ENCODE measurements at regions not wholly inside any gene's neighbourhood (a gene's known extent, or its start where the extent isn't known, plus 50 kb on each side); places are given as distances from the start of the nearest gene placed in this dataset.

DNA sequence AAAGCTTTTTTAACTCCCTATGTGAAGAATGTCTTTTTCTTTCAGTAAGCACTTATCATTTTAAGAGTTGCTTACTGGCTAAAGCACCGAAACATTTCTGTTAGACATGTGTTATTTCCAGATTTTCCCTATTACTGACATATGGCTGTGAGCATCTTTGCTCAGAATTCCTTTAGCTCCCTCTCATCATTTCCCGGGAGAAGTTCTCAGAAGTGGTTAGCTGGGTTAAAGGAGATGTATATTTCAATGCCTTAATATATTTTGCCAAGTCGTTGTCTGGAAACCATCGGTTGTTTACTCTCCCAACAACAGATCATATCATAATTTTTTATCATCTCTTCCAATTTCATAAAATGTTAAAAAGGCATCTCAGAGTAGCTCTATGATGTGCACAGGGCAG lies 396.5 kb downstream of the OCA2 start:
- no peaks in the 10 kb centered on the region for H3K36me3 ChIP-seq (ENCODE audit: insufficient read depth, low read depth, low read length)
- no peaks in the 10 kb centered on the region for H3K27me3 ChIP-seq (ENCODE audit: insufficient read depth, low read length)
- no peaks in the 10 kb centered on the region for H3K9me3 ChIP-seq (ENCODE audit: insufficient read depth, low read depth, low read length)
- H3K4me1 ChIP-seq (ENCODE audit: insufficient read depth, low read length) = no peaks in the 10 kb centered on the region; the same call in 1 of the 2 replicates
- H3K27ac ChIP-seq (ENCODE audit: low read length) = no peak overlapping the region
- H3K4me3 ChIP-seq (ENCODE audit: low read length) = no peak overlapping the region
- H3K9ac ChIP-seq (ENCODE audit: low read depth, low read length) = no peak overlapping the region

DNA sequence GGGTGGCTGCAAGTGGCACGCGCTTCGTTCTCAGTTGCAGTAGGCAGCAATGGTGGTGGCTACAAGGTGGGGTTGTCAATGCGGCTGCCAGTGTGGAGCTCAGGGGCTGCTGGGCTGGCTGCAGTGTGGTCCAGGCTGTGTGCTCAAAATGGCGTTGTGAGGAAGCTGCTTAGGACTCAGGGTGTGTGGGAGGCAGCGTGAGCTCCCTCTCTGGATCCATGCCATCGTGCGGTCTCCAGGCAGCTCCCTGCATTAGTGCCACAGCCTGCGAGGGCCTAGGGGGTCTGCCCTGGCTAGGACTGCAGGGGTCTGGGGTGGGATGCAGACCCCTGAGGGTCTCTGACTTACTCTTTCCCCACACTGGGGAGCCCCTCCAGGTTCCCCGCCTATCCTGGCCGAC lies 397.2 kb downstream of the OCA2 start:
- no peaks in the 10 kb centered on the region for H3K36me3 ChIP-seq (ENCODE audit: insufficient read depth, low read depth, low read length)
- no peaks in the 10 kb centered on the region for H3K9me3 ChIP-seq (ENCODE audit: insufficient read depth, low read depth, low read length)
- no peak overlapping the region for H3K4me3 ChIP-seq (ENCODE audit: low read length)
- H3K27ac ChIP-seq (ENCODE audit: low read length) = no peak overlapping the region
- no peak overlapping the region for H3K9ac ChIP-seq (ENCODE audit: low read depth, low read length)
- no peaks in the 10 kb centered on the region for H3K27me3 ChIP-seq (ENCODE audit: insufficient read depth, low read length)
- no peaks in the 10 kb centered on the region; the same call in 1 of the 2 replicates for H3K4me1 ChIP-seq (ENCODE audit: insufficient read depth, low read length)

DNA sequence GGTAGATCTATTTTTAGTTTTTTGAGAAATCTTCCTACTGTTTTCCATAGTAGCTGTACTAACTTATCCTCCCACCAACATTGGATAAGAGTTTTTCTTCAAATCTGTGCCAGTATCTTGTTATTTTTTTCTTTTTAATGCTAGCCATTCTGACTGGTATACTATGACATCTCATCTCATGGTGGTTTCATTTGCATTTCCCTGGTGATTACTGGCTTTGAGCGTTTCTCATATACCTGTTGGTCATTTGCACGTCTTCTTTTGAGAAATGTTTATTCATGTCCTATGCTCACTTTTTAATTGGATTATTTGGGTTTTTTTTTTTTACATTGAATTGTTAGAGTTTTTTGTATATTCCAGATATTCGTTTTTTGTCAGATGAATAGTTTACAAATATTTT lies 398.1 kb downstream of the OCA2 start:
- H3K9ac ChIP-seq (ENCODE audit: low read depth, low read length) = no peak overlapping the region
- H3K9me3 ChIP-seq (ENCODE audit: insufficient read depth, low read depth, low read length) = no peaks in the 10 kb centered on the region
- no peaks in the 10 kb centered on the region; the same call in 1 of the 2 replicates for H3K4me1 ChIP-seq (ENCODE audit: insufficient read depth, low read length)
- H3K27me3 ChIP-seq (ENCODE audit: insufficient read depth, low read length) = no peaks in the 10 kb centered on the region
- no peak overlapping the region for H3K27ac ChIP-seq (ENCODE audit: low read length)
- H3K36me3 ChIP-seq (ENCODE audit: insufficient read depth, low read depth, low read length) = no peaks in the 10 kb centered on the region
- no peak overlapping the region for H3K4me3 ChIP-seq (ENCODE audit: low read length)

DNA sequence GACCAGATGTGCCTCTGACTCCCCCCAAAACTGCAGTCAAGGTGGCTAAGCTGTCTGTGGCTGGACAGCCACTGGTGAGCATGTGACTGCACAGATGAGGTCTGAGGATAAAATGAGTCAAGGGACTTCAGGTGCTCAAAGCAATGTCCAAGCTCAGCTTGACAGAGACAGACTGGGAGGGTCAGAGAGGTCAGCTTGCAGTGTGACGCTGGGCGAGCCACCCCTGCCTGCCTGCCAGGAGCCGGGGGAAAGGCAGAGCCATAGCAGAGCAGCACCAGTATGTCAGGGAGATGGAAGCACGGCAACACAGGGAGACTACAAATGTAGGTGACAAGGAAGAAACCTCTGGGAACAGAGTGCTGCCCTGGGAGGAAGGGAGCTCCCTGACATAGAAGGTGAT lies 399.4 kb downstream of the OCA2 start:
- peaks cover 6% of the 10 kb centered on the region; the same call in 1 of the 2 replicates for H3K4me1 ChIP-seq (ENCODE audit: insufficient read depth, low read length)
- H3K9ac ChIP-seq (ENCODE audit: low read depth, low read length) = no peak overlapping the region
- no peaks in the 10 kb centered on the region for H3K27me3 ChIP-seq (ENCODE audit: insufficient read depth, low read length)
- H3K9me3 ChIP-seq (ENCODE audit: insufficient read depth, low read depth, low read length) = no peaks in the 10 kb centered on the region
- no peak overlapping the region for H3K4me3 ChIP-seq (ENCODE audit: low read length)
- H3K27ac ChIP-seq (ENCODE audit: low read length) = no peak overlapping the region
- H3K36me3 ChIP-seq (ENCODE audit: insufficient read depth, low read depth, low read length) = no peaks in the 10 kb centered on the region

DNA sequence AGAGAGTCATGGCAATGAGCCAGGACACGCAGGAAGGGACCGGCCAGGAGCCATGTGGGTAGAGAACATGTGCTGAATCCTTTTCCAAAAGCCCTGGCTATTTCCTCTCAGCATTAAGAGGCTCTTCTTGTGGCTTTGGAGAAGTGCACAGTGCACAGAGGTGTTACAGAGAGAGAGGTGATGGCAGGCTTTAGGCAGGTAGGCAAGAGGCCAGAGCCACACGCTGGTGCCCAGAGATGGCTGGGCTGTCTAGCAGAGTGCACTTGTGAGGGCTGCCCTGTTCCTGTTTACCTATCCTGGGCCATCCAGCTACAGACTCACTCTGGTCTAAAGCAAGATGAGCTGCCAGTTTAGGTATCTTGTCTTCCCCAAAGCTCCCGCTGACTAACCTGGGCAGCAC lies 402.6 kb downstream of the OCA2 start:
- Histone ChIP-seq H3K9ac (ENCODE audit: low read depth, low read length) (no peak overlapping the region), H3K27me3 (ENCODE audit: insufficient read depth, low read length) (no peaks in the 10 kb centered on the region), H3K4me1 (ENCODE audit: insufficient read depth, low read length) (peaks cover 6% of the 10 kb centered on the region; the same call in 1 of the 2 replicates), H3K9me3 (ENCODE audit: insufficient read depth, low read depth, low read length) (no peaks in the 10 kb centered on the region), H3K4me3 (ENCODE audit: low read length) (no peak overlapping the region), H3K27ac (ENCODE audit: low read length) (no peak overlapping the region), H3K36me3 (ENCODE audit: insufficient read depth, low read depth, low read length) (no peaks in the 10 kb centered on the region)

DNA sequence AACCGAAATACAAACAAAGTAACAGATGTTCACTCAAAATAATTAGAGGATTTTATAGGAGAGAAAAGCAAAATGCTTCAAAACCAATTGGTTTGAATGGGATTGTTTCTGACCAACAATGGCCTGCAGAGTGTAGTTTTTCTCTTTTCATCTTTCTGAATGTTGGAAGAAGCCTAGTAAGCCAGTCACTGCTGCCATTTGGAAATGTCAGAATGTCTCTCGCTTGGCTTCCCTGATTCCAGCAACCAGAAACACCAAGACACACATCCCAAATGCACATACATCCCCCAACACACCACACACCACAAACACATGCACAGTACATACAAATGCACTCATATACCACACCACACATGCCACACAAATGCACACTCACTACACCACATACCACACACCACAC lies 403.4 kb downstream of the OCA2 start:
- Histone ChIP-seq H3K27ac (ENCODE audit: low read length) (no peak overlapping the region), H3K4me3 (ENCODE audit: low read length) (no peak overlapping the region), H3K4me1 (ENCODE audit: insufficient read depth, low read length) (peaks cover 6% of the 10 kb centered on the region; the same call in 1 of the 2 replicates), H3K36me3 (ENCODE audit: insufficient read depth, low read depth, low read length) (no peaks in the 10 kb centered on the region), H3K9ac (ENCODE audit: low read depth, low read length) (peak overlapping the region; percentile 50; the same call in 1 of the 2 replicates), H3K9me3 (ENCODE audit: insufficient read depth, low read depth, low read length) (no peaks in the 10 kb centered on the region), H3K27me3 (ENCODE audit: insufficient read depth, low read length) (no peaks in the 10 kb centered on the region)

DNA sequence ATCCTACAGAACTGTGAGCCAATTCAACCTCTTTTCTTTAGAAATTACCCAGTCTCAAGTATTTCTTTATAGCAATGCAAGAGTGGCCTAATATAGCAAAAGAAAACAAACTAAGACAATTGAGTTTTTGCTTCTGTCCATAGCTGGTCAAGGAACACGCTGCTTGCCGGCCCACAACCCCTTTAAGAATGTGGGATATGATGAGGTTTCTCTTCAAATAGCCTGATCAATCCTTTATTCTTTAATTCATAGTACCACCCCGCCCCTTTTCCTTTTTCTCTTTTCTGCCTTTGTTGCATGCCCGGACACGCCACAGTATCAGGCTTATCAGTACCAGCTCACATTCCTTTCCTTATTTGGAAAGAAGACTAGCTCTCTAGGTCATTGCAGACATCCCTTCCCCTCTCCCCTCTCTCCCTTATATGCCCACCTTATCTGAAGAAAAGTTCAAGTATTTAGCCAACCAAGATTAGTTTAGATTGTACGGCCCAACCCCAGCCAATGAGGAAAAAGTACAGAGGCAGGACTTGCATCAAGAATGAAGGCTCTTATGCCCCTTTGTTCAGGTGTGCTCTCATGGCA lies 404.5 kb downstream of the OCA2 start:
- Histone ChIP-seq H3K27me3 (ENCODE audit: insufficient read depth, low read length) (no peaks in the 10 kb centered on the region), H3K4me3 (ENCODE audit: low read length) (no peak overlapping the region), H3K9me3 (ENCODE audit: insufficient read depth, low read depth, low read length) (no peaks in the 10 kb centered on the region), H3K9ac (ENCODE audit: low read depth, low read length) (peak overlapping the region; percentile 50; the same call in 1 of the 2 replicates), H3K27ac (ENCODE audit: low read length) (peak overlapping the region; percentile 8), H3K36me3 (ENCODE audit: insufficient read depth, low read depth, low read length) (no peaks in the 10 kb centered on the region), H3K4me1 (ENCODE audit: insufficient read depth, low read length) (peaks cover 6% of the 10 kb centered on the region; the same call in 1 of the 2 replicates)

DNA sequence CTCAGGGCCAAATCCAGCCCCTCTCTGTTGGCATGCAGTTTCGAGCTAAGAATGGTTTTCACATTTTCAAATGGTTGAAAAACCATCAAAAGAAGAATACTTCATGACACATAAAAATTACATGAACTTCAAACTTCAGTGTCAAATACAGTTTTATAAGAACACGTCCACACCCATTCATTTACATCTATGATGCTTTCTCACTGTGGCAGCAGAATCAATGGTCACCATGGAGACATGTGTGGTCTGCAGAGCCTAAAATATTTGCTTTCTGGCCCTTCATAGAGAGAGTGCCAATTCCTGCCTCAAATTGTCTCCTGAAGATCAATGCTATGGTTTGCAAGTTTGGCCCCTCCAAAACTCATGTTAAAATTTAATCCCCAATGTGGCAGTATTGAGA lies 405.8 kb downstream of the OCA2 start:
- no peak overlapping the region for H3K9ac ChIP-seq (ENCODE audit: low read depth, low read length)
- H3K4me1 ChIP-seq (ENCODE audit: insufficient read depth, low read length) = peaks cover 6% of the 10 kb centered on the region; the same call in 1 of the 2 replicates
- no peaks in the 10 kb centered on the region for H3K36me3 ChIP-seq (ENCODE audit: insufficient read depth, low read depth, low read length)
- no peaks in the 10 kb centered on the region for H3K9me3 ChIP-seq (ENCODE audit: insufficient read depth, low read depth, low read length)
- no peak overlapping the region for H3K4me3 ChIP-seq (ENCODE audit: low read length)
- no peak overlapping the region for H3K27ac ChIP-seq (ENCODE audit: low read length)
- no peaks in the 10 kb centered on the region for H3K27me3 ChIP-seq (ENCODE audit: insufficient read depth, low read length)

DNA sequence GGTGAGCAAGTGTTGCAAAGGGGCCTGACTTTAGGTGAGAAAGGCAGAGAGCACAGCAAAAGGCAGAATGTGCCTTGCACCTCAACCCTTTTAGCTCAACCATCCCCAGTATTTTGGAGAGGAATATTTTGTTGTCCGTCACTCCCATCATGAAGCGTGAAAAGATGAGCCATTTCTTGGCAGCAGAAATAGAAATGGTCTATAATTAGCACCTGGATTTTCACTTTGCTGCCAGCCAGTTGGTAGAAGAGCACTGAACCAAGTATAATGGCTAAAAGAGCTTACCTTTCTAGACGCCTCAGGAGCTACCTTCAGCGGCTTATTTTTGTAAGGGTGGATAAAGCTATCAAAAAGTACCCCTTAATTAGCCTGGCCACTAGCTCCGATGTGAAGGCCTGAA lies 406.7 kb downstream of the OCA2 start:
- no peaks in the 10 kb centered on the region for H3K9me3 ChIP-seq (ENCODE audit: insufficient read depth, low read depth, low read length)
- no peaks in the 10 kb centered on the region for H3K27me3 ChIP-seq (ENCODE audit: insufficient read depth, low read length)
- no peak overlapping the region for H3K4me3 ChIP-seq (ENCODE audit: low read length)
- H3K9ac ChIP-seq (ENCODE audit: low read depth, low read length) = no peak overlapping the region
- H3K4me1 ChIP-seq (ENCODE audit: insufficient read depth, low read length) = peaks cover 6% of the 10 kb centered on the region; the same call in 1 of the 2 replicates
- no peak overlapping the region for H3K27ac ChIP-seq (ENCODE audit: low read length)
- no peaks in the 10 kb centered on the region for H3K36me3 ChIP-seq (ENCODE audit: insufficient read depth, low read depth, low read length)

DNA sequence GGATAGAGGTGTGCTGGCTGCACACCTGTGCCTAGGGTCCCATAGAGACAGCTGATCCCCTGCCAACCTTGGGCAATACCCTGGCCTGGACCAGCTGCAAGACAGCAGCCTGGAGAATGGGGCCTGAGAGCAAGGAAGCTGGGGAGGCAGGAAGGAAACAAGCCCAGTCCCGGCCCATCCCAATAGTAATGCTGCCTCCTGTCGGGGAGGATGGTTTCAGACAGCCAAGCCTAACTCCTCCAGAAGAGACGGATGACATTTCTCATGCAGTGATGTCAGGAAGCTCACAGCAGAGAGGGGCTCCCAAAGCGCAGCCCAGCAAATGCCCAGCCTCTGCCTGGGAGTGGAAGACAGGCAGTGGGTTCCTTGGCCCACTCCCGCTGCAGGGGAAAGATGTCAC lies 408.8 kb downstream of the OCA2 start:
- Histone ChIP-seq H3K27ac (ENCODE audit: low read length) (no peak overlapping the region), H3K4me3 (ENCODE audit: low read length) (no peak overlapping the region), H3K9me3 (ENCODE audit: insufficient read depth, low read depth, low read length) (no peaks in the 10 kb centered on the region), H3K36me3 (ENCODE audit: insufficient read depth, low read depth, low read length) (no peaks in the 10 kb centered on the region), H3K9ac (ENCODE audit: low read depth, low read length) (no peak overlapping the region), H3K27me3 (ENCODE audit: insufficient read depth, low read length) (no peaks in the 10 kb centered on the region), H3K4me1 (ENCODE audit: insufficient read depth, low read length) (peaks cover 6% of the 10 kb centered on the region; the same call in 1 of the 2 replicates)

DNA sequence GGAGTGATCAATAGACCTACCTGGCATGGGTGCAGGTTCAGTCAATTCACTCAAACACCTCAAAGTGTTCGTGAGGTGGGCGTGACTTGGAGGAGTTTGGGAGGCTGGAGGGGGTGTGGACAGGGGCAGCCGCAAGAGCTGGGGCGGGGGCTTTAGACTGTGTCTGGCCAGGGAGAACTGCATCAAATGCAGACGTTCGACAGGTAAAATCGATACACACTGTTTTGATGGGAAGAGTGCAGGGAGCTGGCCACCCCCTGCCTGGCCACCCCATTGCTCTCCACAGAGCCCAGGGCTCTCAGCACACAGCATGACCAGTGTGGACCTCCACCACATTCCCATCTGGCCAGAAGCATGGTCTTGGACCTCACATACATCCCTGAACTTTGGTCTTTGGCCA lies 412.1 kb downstream of the OCA2 start:
- Histone ChIP-seq H3K27ac (ENCODE audit: low read length) (no peak overlapping the region), H3K9me3 (ENCODE audit: insufficient read depth, low read depth, low read length) (no peaks in the 10 kb centered on the region), H3K9ac (ENCODE audit: low read depth, low read length) (no peak overlapping the region), H3K36me3 (ENCODE audit: insufficient read depth, low read depth, low read length) (no peaks in the 10 kb centered on the region), H3K4me1 (ENCODE audit: insufficient read depth, low read length) (no peaks in the 10 kb centered on the region), H3K4me3 (ENCODE audit: low read length) (no peak overlapping the region), H3K27me3 (ENCODE audit: insufficient read depth, low read length) (no peaks in the 10 kb centered on the region)

DNA sequence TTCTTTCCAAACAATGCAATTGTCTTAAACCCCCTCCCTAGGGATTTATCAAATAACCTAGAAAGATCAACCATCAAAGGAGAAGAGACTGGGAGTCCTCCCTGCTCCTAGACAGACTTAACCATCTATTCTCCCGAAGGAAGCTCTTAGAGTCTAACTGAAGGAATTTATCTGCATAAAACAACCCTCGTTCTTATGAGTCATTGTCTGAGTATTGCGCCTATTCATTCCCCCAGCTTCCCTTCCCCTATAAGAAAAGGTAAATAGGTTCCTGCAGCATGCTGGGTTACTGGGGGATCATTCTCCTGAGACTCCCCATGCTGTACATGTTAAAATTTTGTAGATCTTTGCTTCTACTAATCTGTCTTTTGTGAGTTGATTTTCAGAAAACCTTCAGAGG lies 412.7 kb downstream of the OCA2 start:
- Histone ChIP-seq H3K27me3 (ENCODE audit: insufficient read depth, low read length) (no peaks in the 10 kb centered on the region), H3K36me3 (ENCODE audit: insufficient read depth, low read depth, low read length) (no peaks in the 10 kb centered on the region), H3K27ac (ENCODE audit: low read length) (no peak overlapping the region), H3K4me3 (ENCODE audit: low read length) (no peak overlapping the region), H3K4me1 (ENCODE audit: insufficient read depth, low read length) (0 out of 2 replicates have a peak, but pooled peaks cover under 1% of the 10 kb centered on the region), H3K9ac (ENCODE audit: low read depth, low read length) (no peak overlapping the region), H3K9me3 (ENCODE audit: insufficient read depth, low read depth, low read length) (no peaks in the 10 kb centered on the region)
